Fibroblast of skin of right biceps (primary cell): ENCODE measurements at regions not wholly inside any gene's neighbourhood (a gene's known extent, or its start where the extent isn't known, plus 50 kb on each side); places are given as distances from the start of the nearest gene placed in this dataset.

ENCODE experiments used
- DNase-seq: peaks from one replicate; pipeline ENCODE4 v3.0.0-alpha.2; 2013

DNA sequence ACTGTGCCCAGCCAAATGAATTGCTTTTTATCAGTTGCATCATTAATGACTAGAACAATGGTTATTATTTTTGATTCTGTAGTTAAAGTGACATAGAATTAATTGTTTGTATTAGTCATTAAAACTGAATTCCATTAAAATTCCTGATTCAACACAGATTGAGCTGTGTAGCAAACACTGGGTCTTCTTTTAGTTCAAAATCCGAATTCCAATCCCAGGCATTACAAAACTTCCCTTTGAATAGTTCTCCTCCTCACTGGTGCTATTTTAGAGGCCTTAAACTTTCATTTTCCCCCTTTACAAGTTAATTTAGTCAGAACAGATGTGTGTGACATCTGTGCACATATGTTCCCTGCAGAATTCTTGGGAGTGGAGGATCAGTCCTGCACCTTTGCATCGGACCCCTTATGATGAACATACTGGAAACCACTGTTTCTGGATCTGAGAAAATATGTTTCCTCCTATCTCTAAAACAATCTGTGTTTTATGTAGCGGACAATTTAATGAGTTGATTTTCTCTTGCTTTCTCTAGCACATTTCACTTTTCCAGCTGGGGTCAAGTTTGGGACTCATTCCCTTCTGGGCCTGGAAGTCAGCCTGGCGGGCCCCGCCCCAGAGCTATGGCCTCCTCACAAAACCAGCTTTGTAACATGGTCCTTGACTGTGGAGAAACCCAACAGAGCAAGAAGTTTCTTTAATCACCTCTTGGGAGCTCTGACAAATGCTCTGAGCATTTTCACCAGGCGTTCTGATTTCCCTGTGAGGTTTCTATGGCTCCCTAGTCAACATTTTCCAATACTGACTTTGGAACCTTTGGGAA is 87.9 kb upstream of the MAMDC2 start:
- no peak for DNase-seq

DNA sequence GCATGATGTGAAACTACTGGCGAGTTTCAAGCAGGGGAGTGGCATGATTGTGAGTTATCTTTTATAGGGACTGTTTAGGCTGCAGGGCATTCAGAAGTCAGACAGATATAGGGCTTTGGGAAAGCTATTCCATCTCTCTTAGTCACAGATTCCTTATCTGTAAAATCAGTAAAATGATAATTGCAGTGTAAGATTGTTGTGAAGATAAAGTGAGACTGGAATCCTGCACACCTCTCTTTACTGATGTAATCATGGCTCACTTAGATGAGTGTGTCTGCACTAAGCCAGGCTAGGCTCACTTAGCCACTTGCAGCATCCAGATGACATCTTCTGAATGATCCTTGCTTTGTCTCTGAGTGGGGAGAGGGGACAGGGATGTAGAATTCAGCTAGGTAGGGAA is 81.8 kb upstream of the MAMDC2 start:
- DNase-seq: peak; percentile 61

DNA sequence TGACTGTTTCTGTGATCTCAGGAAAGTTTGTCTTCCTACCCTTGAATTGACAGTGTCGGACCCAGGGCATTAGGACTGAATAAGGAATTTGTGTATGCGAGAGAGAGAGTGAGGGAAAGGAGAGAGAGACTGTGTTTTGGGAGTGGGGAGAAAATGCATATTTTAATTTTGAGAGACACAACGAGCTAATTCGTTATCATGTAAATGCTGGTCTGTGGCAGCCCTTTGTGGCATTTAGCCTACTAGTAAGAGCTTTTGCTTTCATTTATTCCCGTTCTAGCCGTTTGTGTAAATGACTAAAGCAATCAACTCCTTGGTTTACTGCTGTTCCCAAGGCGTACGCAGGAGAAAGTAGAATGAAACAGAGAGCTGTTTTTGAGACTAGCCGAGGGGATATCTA is 79.8 kb upstream of the MAMDC2 start:
- no peak for DNase-seq

DNA sequence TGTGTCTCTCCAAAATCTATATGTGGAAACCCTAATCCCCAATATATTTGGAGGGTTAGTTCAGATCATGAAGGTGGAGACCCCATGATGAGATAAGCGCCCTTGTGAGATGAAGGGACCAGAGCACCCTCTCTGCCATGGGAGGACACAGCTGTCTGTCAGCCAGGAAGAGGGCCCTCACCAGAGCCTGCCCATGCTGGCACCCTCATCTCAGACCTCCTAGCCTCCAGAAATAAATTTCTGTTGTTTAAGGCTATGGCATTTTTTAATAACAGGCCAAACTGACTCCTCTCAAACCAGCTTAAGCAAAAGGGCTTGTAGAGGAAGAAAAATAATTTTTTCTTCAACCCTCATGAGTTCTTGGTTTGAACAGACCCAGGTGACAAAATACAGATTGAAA is 79.2 kb upstream of the MAMDC2 start:
- DNase-seq: no peak

GRCh38 chr9:69965416-69966145 is 78.1 kb upstream of the MAMDC2 start:
- DNase-seq: no peak

DNA sequence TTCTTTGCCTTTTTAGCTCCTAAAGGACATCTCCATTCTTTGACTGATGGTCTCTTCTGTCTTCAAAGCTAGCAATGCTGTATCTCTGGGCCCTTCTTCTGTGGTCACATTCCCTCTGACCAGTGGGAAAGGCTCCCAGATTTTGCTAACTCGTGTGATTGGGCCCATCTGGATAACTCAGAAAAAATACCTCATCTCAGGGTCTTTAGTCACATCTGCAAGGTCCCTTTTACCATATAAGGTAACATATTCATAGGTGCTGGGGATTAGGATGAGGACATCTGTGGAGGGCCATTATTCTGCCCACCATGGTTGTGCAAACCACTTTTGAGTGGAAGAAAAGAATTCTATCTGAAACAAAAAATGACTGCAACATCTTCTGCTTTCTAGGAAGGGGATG is 76.3 kb upstream of the MAMDC2 start:
- no peak for DNase-seq

DNA sequence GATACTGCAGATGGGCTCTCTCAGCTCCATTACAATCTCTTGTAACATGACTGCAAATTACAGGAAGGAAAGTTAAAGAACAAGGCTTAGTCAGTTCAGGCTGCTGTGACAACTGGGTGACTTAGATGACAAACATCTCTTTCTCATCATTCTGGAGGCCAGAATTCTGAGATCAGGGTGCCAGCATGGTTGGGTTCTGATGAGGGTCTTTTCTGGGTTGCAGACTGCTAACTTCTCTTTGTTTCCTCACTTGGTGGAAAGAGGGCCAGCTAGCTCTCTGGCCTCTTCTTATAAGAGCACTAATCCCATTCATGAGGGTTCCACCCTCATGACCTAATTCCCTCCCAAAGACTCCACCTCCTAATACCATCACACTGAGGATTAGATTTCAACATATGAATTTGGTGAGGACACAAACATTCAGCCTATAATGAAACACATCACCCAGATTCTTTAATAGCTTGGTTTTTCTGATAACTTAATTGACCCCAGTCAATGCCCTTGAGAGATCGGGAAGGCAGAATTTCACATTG is 73.6 kb upstream of the MAMDC2 start:
- DNase-seq: peak; percentile 33

DNA sequence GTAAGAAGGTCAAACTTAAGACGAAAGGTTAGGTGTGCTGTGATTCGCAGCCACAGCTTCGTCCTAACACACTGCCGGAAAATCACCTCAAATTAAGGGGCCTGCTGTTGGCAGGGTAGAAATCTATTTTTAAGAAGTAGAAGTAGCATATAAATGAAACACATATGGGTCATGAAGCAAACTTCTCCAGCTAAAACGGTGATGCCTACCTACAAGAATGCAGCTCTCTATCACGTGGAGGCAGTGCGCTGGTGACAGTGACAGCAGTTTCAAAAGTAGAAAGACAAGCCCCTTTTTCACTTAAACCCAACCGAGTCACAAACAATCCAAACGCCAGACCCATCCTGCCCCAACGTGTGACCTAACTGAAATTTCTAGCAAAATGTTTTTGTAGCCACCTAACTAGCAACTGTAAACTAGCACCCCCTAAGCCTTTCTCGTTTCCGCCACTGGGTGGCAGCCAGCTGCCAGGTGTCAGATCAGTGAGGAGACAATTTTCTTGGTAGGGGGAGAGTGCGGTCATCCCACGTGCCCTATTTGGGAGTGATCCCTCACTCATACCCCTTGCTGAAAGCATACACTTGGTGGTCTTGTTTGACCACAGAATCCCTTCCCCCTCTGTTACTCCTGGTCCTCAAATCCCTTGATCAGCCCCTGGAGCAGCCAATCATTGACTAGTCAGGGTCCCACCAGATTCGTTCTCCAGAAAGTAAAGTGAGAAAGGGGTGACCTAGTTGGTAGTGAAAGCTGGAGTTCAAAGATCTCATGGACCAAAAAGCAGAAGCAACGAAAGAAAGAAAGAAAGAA is 71.8 kb upstream of the MAMDC2 start:
- peak; percentile 65 for DNase-seq

DNA sequence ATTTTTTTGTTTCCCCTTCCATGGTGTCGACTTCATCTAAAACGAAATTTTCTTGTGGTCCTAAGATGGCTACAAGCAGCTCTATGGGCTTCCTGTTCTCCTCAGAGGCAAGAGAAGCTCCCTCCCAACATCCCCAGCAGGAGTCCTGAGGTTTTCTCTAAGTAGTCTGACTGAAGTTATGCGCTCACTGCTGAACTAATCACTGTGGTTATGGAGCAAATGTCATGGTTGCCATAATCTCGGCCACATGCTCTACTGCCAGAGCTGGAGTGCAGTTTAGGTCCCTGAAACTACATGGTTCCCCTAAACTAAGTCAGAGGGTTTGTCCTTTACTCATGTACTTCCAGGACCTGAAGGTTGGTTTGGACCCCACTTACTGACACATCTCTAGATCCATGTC is 68.0 kb upstream of the MAMDC2 start:
- peak; percentile 57 for DNase-seq

DNA sequence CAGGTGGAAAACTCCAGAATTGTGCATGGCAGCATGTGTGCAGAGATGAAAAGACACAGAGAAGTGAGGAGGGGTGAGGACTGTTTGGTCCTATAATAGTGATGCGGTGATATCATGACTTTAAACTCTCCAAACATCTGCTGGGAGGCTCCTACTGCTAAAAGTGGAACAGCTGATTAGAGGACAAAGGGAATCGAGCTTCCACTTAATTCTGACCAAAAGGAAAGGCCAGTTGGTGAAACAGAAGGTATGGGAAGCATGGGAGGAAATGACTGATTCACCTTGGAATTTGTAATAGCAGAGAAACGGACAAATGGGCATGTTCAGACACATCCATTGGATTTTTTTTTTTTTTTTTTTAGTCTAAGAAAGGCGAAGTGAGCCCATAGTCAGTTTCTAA is 67.5 kb upstream of the MAMDC2 start:
- peak; percentile 88 for DNase-seq

DNA sequence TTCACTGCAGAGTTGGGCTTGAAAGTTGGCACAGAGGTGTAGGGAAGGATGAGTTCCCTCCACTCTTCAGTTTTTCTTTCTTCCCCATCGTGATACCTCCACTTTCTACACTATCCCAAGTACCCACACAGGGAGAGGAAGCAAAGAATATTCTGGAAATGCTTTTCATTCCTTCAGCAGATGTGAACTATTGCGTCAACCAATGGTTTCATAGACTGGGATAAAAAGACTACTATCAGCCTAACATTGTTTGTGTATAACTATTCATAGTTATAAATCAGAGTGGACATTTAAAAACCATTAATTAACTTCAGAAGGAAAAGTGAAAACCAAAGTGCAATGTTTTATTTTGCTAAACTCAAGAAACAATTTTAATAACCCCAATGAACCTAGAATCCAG is 63.6 kb upstream of the MAMDC2 start:
- DNase-seq: peak; percentile 22

- DNase-seq: no peak
Measured at GRCh38 chr9:69980591-69980990, 63.1 kb upstream of the MAMDC2 start.

DNA sequence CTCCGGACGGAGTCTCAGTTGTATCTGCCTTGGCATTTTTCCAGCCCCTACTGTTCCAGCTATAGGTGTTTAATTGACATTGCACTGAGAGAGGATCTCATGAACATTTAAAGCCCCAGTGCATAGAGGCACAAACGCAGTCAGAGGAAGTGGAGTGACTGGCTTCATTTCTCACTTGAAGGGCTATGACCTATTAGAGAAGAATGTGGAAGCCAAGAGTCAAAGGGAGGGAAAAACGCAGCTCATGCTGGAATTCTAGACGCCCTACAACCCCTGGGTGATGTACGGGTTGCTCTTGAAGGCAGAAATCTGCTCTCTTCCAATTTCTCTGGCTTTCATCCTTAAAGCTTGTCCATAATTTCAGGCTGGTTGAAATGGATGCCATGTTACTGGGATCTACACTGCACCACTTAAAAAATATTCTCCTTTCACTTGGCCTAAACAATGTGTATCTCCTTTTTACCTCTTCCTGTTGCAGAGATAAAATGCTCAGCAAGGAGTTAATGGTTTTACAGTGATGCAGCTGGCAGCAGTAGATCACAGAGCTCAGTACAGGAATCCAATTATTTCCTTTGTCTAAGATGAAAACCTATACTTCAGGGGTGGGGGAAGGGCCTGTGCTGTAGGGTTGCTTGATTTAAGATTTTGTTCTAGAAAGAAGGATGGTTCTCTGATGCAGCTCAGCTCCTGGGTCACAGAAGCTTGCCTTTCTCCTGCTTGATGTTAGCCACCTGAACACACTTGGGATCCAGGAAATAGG is 61.8 kb upstream of the MAMDC2 start:
- DNase-seq: peak; percentile 79

DNA sequence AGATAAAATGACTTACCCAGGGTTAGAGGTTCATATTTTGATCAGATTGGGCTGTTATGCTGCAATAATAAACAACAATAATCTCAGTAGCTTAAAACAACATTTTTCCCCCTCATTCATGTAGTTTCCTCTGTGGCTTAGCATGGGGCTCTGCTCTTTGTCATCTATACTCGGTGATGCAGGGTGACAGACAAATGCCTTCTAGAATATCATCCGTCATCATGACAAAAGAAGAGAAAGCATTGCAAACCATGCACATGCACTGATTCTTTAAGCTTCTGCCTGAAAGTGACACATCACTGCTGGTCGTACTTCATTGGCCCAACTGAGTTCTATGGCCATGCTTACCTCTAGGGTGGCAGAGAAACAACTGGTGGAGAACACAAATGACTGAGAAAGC is 58.8 kb upstream of the MAMDC2 start:
- no peak for DNase-seq

GRCh38 chr9:69985971-69986370 is 57.7 kb upstream of the MAMDC2 start:
- DNase-seq: no peak

GRCh38 chr9:69986970-69987369 is 56.7 kb upstream of the MAMDC2 start:
- no peak for DNase-seq

DNA sequence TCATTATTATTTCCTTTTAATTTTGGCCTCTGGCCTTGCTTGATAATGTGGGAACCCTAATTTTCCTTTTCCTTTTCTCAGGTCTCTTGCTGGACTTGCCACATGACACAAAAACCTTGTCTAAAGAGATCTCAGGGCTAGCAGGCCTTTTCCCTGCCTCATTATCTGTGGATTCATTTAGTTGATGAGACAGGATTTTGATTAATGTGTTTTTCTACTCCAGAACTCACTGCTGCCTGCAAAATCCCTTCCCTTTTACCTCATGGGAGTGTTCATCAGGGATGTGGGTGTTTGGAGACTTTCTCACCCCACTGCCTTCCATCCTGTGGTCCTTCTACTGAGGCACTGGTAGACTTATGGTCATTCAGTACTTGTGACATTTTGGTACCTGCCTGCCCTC is 56.2 kb upstream of the MAMDC2 start:
- no peak for DNase-seq

DNA sequence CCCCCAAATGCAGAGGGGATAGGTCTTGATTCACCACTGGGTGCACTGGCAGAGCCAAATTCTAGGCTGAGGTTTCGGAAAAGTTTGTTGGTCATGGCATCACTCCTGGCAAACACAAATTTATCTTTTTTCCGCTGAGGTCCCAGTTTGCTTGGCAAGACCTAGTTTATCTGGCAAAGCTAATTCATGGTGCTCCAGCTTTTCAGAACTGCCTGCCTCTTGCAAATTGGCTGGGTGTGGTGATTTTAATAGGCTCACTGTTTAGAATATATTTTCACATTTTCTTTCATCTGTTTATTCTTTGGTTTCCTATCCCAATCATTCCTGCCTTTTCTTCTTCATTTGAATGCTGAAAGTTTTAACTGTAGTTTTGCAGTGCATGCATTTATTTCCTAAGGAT is 50.5 kb upstream of the MAMDC2 start:
- no peak for DNase-seq
